HG03439 (cell line): ENCODE measurements at regions not wholly inside any gene's neighbourhood (a gene's known extent, or its start where the extent isn't known, plus 50 kb on each side); places are given as distances from the start of the nearest gene placed in this dataset.
A peak's percentile ranks its signal among the peaks of the same experiment; 100 is the strongest.

Source experiments
- ATAC-seq: cut with Tn5 transposase; IDR thresholded peaks from one replicate; pipeline ENCODE4 v1.9.1; 2021; ENCODE audit warnings: mild to moderate bottlenecking, moderate library complexity; ENCODE audit not compliant: unreplicated experiment

DNA sequence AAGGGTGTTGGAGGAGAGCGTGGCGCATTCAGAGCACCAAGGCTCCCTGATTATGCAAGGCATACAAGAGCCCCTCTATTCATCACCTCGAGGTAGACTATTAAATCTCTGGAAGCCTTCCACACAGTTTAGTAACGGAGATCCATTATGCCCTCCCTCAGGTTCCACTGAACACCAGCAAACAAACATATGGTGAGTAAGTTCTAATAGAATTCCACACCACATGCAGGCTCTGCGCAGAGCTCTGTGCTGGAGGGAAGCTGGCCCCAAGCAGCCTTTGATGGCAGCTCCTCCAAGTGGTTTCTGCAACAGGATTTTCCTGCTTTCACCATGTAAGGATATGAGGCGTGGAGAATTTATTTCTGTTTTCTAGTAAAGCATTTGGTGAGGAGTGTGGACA, 238.6 kb downstream of the C1D start:
- no peak for ATAC-seq

DNA sequence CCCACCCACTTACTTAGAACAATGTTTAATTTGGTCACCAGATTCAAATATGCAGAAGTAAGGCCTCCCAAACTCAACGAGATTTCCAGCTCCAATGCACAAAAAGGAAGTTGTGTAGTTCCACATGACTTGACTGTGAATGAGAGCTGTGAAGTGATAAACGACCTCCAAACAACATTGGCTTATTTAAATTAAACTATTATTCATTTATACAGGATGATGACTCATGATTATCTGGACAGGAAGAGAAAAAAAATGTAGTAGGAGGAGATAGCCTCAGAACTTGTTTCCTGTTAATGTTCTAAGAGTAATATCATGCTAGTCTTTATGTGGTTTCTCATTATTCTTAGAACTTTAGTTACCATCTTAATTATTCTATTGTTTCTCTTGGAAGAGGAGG, 237.3 kb downstream of the C1D start:
- no peak for ATAC-seq

DNA sequence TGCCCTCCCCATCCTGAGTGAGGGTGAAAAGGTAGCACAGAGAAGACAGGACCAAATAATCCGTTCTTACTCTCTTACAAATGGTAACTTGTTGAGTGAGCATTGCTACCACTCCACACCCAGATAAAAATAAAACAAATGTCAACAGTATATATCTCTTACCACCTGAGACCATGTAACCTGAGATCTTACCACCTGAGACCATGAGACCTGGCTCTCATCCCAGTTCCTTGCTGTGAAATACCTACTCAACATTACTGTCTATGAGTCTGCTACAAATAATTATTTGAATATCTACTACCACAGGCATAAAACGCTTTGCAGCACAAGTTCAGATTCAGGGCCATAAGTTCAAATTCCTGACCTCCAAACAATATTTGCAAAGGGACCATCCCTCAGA, 234.7 kb downstream of the C1D start:
- ATAC-seq = no peak

DNA sequence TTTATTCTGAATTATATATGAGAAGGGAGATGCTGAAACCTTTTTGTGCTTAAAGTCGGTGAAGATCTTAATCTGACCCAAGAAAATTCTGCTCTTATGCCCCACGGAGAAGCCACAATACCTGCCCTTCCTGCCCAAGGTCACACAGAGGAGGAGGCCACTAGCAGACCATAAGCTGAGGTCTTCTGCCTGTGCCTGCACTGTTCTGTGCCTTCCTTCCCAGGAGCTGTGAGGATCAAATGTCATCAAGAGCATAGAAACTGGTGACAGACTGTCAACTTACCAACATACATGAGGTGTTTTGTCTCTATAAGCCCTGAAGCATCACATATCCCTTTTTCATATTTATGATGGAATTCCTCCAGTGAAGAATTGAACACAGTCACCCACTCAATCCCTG, 233.3 kb downstream of the C1D start:
- ATAC-seq = no peak

DNA sequence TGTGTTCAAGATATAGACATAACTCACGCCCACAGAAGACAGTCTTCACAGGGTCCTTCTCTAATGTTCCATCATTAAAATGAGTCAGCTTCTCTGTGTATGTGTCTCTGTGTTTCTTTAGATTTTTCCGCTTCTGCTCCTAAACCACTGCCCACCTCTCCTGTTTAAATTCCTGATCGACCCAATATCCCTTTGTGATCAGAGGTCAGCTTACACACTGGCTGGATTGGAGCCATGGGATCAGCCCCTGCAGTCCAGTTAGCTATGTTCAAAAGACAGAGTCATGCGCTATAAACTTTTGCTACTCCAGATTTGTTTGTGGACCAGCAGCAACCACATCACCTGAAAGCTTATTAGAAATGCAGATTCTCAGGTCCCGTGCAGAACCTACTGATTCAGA, 229.2 kb downstream of the C1D start:
- no peak for ATAC-seq

DNA sequence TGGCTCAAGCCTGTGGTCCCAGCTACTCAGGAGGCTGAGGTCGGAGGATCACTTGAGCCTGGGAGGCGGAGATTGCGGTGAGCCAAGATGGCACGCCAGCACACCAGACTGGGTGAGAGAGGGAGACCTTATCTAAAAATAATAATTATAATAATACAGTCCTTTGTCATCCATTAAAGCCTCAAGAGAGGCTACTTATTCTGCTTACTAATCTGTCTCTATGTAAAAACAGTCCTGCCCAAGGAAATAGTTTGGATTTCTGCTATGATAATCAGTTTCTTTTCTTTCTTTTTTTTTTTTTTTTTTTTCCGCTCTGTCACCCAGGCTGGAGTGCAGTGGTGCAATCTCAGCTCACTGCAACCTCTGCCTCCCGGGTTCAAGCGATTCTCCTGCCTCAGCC, 228.3 kb downstream of the C1D start:
- no peak for ATAC-seq

DNA sequence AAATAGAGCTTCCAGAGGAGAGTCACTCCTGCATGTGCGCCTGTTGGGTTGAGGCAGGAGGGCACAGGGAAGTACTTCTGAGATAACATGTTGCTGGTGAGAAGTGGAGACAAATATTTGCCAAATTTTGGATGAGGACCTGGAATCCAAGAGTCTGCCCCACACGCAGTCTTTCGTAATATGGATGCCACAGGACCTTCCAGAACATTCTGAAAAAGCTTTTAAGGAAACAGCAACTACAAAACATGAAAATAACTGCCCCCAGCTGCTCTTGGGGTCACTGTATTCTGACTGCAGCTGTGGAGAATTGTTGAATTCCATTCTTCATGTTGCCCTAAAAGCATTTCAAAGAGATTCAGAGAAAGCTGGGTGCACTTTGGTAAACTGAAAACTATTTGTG, 227.5 kb downstream of the C1D start:
- no peak for ATAC-seq

DNA sequence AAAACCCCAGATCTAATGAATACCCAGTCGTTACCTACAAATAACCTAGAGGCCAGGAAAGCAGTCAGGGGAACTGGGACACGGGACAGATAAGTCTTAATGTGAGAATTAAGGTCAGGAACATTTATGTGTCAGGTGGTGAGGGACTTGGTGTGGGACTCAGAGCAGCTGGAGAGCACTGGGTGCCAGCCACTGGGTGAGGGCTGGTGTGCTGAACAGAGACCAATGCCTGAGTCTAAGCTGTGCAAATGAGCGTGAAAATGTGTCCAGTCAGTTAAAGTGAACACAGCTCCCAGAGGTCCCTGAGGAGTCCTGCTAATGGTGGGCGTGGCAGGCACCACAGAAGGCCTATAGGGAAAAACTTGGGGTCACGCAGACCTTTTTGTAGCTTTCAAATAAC, 225.9 kb downstream of the C1D start:
- no peak for ATAC-seq

DNA sequence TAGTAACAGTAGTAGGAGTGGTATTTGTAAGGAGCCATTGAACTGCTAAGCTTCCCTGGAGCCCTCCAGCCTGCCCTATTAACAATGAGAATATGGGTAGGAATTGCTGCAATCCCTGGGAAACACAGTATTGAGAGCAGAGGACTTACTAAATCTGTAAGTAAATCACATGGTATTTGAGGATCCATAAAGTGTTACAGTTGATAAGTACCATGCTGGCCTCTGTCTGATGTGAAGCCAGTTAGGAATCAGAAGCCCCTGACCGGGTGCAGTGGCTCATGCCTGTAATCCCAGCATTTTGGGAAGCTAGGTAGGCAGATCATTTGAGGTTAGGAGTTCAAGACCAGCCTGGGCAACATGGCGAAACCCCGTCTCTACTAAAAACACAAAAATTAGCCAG, 224.6 kb downstream of the C1D start:
- no peak for ATAC-seq

DNA sequence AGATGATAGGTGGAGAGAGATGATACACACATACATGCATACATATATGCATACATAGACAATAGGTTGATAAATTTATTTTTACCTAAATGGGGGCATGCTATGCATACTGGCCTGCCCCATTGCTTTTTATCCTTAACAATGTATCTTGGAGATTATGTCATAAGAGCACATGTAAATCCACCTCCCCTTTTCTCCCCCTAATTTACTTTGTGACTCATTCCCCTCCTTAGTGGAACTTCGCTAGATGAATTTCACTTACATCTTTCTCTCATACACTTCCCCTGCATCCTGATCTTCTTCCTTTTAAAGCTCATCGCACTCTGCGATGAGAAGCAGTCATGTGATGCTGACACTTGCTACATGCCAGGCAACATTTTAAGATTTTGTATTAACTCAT, 223.6 kb downstream of the C1D start:
- no peak for ATAC-seq

DNA sequence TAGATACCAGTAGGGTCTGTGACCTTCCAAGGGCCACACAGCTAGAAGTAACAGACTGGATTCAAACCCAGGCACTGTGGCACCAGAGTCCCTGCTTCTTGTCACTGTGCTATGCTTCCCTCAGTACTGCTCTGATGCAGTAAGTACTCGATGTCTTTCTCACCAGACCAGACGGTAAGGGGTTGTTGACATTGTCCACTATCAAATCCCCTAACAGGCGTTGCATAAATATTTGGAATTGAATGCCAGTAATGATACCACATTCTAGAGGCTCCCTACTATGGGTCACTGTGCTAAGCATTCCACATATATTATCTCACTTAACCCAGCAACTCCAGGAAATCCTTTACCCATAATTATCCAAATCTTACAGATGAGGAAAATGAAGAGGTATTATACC, 223.1 kb downstream of the C1D start:
- no peak for ATAC-seq

DNA sequence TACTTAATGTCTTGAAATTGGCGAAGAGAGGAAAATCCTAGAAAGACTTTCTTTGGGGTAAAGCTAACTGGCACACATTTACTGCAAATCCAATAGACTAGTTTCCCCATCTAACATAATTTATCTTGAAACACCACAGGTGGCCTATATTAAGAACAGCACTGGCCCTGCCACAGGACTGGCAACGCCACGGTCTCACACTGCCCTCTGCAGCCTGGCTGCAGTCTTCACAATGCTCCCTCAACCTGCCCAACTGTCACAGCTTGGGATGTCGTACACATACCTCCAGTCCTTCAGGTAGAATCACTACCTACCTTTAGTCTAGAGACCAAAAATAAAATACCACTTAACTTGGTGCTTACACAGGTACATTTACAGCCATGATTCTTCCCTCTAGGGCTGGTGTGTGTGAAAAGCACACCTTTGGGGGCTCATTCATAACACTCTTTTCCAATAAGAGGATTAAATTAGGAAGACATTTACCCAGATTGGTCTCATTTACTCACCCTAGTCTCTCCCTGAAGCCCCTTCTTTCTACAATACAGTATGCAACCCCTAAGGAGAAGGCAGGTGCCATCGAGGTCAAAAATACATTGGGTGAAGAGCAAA, 222.2 kb downstream of the C1D start:
- ATAC-seq = peak; percentile 86

DNA sequence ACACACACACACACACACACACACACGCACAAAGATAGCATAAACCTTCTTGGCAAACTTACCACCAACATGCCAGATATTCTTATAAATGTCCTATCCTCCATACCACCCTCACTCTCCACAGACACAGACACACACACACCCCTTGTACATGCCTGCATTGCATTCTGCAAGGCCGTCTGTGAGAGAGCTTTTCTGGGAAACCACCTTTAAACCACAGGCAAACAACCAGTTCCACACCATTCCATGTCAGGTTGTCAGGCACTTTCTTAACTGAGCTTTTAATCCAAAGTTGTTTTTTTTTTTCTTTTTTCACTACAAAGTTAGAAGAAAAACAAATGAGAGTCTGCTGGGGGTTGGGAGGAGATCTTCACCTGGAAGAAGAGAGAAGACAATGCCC, 221.1 kb downstream of the C1D start:
- ATAC-seq = no peak

DNA sequence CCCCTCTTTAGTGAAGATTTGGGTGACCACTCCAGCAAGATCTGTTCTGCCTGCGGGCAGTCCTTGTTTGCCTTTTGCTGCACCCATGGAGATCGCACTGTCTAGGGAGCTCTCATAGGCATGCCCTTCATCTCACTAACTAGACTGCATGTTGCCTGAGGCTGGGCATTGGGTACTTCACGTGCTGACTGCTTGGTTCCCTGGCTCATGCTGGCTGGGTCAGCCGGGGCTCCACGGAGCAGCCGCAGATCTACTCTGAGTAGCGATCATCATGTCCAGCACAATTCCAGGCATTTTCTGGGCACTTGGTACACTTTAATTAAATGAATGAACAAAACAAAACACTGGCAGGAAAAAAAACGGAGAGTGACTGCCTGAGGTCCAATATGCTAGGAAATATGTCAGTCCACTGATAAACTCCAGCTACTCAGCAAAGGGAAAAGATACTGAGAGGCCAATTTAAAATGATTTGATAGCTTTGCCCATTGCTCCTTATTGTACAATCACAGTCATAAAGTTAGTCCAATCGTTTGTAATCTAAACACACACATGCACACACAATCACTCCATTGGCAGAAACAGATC, 220.3 kb downstream of the C1D start:
- no peak for ATAC-seq

DNA sequence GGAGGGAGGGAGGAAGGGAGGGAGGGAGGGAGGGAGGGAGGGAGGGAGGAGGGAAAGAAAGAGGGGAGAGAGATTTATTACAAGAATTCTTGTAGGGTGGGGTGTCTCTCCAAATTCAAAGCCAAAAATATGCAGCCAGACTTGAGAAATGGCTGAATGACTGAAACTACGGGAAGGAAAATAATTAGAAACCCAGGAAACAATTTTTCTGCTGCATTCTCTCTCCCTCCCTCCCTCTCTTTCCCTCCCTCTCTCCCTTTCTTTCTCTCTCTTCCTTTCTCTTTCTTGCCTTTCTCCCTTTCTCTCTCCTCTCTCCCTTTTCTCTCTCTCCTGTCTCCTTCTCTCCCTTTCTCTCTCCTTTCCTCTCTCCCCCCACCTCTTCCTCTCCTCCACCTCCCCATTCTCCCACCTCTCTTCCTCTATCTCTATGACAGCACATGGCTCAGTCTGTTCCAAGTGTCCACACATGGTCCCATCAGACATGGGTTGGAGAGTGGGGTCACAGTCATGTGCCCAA, 218.7 kb downstream of the C1D start:
- ATAC-seq = no peak

DNA sequence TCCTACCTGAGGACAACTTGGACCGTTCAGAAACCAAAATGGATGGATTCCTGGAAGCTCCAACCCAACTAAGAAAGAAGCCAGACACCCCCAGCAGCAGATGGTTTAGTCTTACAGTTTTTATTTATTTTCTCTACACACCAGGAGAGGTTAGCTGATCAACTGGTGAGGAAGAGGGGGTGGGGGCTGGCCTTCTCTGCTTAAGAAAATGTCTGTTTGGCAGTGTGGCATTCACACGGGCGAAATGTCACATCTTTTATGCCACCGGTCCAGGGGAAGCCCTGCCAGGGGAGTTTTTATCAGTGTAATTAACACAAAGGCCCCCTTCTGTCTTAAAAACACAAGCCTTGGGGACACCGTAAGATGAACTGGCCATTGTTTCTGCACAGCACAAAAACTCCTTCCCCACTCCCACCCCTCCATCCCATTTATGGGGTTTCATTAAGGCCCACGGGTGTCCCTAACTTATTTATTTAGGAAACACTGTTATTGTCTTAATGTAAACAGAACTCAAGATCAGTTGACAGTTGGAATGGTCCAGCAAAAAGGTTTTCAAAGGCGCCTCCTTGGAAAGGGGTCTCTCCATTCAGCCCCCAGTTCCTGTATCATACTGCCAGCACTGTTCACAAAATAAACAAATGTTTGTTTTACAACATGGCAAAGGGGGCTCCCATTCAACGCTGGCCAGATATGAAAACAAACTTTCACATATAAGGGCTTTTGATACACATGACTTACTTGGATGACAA, 217.0 kb downstream of the C1D start:
- no peak for ATAC-seq

DNA sequence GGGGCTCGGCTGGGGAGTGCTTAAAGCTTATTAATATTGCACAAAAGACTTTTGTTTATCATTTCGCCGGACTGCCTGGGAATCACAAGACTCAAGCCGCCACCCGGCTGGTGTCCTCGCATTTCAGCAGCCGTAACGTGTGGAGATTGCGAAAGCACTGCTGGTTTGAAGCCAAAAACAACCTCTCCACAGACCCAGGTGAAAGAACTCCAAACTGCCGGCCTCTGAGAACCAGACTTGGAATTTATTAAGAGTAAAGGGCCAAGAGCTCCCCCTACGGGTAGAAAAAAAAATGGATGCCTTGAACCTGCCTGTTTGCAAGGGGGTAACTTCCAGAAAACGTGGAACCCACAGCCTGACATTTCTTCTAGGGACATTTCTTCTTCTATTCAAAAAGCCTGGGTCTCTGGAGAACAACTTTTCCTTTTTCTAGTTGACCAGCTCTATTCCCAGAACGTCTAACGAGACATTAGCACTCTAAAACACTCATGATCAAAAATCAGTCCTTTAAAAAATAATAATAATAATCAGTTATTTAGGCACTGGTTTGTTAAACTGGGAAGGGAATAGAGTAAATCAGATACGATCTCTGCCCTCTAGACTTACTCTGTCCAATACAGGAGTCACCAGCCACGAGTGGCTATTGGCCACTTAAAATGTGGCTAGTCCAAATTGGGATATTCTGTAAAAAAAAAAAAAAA, 216.3 kb downstream of the C1D start:
- peak; percentile 61 for ATAC-seq

DNA sequence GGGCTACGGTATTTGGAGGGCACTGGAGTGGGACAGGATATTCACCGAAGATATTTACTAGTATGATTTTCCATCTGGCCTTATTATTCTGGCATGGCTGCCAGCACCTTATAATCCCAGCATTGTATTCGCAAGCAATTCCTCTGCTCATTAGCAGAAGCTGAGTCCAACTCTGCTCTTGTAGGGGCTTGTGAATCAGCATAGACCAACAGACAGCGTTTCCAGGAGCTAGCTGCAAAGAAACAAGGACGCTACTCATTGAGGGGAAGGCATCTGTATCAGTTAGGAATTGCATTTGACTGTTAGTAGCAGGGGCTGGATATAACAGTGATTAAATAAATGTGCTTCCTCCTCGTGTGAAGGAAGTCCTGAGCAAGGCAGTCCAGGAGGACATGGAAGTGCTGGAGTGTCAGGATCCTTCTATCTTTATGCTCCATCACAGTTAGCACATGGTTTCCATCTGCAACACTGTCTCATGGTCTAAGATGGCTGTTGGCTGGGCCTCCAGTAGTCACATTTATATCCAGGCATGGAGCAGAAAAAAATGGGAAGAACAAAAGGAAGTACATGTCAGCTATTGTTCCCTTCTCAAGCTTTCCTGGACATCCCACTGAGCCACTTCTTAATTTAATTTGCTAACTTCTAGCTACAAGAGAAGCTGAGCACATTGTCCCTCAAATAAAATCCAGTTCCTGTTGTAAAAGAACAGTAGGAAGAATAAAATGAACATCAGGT, 214.1 kb downstream of the C1D start:
- ATAC-seq = no peak

DNA sequence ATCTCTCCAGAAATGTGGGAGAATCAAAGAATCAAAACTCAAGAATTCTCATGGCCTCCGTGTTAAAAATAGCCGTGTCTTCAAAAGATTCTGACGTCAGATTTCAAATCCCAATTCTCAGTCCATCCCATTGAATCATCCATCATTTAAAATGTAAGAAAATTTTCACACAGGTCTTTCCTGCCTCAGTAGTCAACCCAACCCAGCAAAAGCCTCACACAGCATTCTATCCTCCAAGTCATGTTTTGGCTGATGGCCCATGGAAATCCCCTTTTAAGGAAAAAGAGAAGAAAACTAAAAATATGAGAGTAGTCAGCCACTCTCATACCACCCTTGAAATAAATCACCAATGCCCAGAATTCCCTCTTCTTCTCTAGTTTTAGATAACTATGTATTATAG, 211.8 kb downstream of the C1D start:
- ATAC-seq = no peak

DNA sequence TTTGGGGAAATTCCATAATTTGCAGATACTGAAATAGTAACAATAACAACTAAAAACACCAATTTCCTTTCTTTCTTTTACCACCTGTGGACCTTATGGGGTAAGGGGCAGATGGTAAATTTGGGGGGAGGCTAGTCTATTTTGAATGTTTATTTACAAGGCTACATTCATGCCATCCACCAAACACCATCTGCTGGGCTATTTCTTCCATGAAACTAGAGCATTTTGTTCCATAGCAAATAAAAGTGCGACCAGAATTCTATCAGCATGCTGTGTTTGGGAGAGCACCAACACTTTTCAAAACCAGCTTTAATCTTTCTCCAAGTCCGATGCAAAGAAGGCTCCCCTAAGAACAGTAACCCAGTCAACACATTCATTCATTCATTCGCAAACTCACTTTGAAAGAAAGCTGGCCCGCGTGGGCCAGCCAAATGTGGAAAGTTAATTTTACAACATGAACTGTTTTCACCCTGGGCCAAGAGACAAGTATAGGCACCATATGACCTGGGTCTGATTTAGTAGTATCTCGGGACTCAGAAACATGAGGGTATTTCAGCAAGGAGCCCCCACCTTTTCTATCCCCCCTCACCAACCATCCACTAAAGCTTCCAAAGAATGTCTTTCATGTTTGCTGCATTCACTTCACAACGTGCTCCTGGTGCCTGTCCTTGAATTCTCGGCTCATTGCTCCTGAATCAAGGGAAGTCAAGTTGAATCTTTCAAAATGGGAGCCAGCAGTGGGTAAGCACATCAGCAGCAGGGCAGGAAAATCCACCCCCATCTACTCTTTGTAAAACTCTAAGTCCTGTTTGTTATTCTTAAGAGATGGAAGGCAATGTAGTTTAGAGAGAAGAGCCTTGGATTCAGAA, 210.6 kb downstream of the C1D start:
- ATAC-seq = no peak
